Suppressor macrophage (primary cell): ENCODE measurements at regions not wholly inside any gene's neighbourhood (a gene's known extent, or its start where the extent isn't known, plus 50 kb on each side); places are given as distances from the start of the nearest gene placed in this dataset.
"Not testable (repeated sequence)": the region's sequence is repeated elsewhere in the genome, so short reads cannot be mapped to it uniquely, and the experiment has no call there.

Experiments
- DNase-seq, 4 experiments: peaks; one replicate each; pipeline ENCODE4 v3.0.0-alpha.2; 2020 to 2022

GRCh38 chr1:184854036-184854435, 99.4 kb upstream of the EDEM3 start:
- no peak for DNase-seq

DNA sequence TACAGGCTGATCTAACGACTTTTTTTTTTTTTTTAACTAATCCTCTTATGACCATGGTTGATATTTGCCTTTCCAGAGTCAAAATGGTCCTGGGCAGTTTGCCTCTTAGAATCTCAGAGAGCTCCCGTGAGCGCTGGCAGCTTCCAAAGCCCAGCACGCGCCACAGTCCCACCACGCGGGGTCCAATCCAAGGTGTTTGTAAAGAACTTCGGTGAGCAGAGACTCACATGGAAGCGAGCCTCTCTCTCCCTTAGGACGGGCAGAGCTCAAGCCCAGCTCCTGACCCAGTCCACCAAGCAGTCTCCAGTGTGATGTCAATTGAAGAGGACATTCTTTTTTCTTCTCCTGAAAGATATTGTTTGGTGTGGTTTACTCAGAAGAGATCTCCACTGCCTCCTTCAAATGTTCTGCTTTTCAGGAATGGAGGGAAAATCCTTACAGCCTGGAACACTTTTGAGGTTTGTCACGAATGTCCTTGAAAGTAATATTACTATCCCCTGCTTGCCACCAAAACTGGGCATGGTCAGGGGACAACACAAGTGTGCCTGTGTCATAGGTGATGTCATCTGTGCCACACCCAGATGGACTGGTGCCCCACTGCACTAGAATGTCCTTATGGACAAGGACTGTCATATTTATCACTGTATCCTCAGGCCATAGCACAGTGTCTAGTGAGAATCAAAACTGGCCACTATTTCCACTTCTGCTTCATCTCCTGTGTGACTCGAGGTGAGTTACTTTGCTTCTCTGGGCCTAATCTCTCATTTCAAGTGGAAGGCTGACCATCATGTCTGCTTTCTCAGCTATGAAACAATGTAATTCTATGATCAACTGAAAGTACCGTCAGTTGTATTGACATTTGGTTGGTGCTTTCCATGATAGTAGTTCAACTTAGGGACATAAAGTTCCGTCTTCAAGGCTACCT, 97.4 kb upstream of the EDEM3 start:
- no peak for DNase-seq

- no peak for DNase-seq
Measured at GRCh38 chr1:184843732-184844495, 89.3 kb upstream of the EDEM3 start.

GRCh38 chr1:184840596-184840995, 85.9 kb upstream of the EDEM3 start:
- DNase-seq: no peak

- peak; percentile 50 to 74 (median 62) for DNase-seq
Measured at GRCh38 chr1:184838504-184838951, 83.9 kb upstream of the EDEM3 start.

DNA sequence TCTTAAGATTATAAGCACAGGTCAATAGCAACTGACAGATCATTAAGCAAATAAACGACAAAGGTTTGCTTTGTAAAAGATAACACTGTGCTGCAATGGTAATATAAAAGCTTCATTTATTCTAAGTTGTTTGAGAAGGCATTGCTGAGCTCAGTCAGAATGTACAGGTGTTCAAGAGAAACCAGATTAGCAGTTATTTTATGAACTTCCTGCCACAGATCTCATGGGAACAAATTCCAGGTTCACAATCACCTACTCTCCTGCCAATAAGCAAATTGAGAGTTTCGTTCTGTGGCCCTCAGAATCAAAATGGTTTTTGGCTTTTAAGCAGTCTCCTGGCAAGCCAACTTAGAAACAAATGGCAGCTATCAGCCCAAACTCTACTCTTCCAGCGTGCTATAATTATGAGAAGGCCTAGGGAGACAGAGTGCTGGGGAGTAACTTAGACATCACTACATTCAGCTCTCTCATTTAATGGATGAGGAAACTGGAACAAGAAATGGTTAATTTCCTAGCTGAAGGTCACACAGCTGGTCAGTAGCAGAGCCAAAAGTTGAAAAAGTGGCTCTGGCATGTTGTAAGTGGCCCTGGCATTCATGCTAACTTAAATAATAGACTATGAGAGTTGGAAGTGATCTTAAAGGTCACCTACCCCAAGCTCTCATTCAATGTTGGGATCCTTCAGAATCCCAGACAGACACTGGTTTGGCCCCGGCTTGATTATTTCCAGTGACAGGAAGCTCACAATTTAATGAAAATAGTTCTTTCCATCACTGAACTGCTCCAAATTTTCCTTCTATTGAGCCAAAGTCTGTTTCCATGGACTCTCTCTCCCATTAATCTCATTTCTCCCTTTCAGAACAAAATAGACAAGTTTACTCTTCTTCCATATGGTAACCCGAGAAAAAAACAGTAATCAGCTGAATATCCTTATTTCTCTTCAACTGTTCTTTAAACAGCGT, 82.6 kb upstream of the EDEM3 start:
- no peak for DNase-seq

- DNase-seq: no peak
Measured at GRCh38 chr1:184836141-184836540, 81.5 kb upstream of the EDEM3 start.

DNA sequence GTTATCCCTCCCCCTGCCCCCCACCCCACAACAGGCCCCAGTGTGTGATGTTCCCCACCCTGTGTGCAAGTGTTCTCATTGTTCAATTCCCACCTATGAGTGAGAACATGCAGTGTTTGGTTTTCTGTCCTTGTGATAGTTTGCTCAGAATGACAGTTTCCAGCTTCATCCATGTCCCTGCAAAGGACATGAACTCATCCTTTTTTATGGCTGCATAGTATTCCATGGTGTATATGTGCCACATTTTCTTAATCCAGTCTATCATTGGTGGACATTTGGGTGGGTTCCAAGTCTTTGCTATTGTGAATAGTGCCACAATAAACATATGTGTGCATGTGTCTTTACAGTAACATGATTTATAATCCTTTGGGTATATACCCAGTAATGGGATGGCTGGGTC, 79.3 kb upstream of the EDEM3 start:
- not testable (repeated sequence) for DNase-seq

GRCh38 chr1:184832517-184832916, 77.9 kb upstream of the EDEM3 start:
- no peak for DNase-seq

GRCh38 chr1:184829496-184829895, 74.8 kb upstream of the EDEM3 start:
- not testable (repeated sequence) for DNase-seq

DNA sequence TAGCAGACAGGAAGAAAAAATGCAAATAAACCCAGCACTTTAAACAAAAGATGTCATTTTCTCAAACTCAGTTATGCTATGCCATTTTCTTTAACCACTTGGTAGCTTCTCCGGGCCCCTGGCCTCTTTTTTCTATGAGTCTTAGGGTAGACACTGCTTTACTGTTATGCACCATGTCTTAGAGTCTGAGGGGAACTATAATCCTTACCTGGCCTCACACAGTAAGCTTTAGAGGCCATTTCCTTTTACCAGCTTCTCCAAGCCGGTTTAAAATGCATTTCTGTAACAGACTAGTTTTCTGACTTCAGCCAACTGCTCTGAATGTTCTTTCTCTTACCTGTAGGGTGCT, 73.7 kb upstream of the EDEM3 start:
- DNase-seq: no peak

DNA sequence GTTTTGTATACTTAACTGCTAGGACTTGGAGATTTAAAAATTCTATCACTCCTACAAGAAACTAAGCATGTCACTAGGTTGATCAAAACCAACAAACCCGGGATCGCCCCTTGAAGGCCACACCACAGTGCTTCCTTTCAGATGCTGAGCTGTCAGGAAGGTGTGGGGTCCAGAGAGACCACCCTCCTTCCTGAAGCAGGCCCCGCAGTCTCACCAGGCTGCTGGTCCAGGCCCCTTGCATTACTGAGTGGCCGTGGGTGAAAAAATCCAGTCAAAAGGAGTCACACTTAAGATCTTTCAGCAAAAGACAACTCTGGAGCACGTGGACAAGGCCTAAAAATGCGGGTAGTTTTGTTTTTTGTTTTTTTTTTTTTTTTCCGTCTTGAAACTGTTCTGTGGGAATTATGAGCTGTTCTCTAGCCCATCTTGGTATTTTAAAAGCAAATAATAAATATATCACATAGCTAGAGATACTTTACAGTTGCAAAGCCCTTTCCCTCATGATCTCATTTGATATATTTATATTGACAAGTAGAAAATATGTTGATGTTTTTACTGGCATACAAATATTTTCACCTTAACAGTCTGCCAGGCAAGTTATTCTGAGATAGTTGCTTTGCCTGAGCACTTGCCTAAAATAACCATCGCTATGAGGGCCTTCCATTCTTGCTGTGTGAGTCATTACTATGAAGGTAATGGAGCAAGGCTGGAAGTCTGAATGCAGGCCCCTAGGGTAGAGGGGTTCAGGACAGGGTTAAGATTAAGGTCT, 73.1 kb upstream of the EDEM3 start:
- no peak for DNase-seq

DNA sequence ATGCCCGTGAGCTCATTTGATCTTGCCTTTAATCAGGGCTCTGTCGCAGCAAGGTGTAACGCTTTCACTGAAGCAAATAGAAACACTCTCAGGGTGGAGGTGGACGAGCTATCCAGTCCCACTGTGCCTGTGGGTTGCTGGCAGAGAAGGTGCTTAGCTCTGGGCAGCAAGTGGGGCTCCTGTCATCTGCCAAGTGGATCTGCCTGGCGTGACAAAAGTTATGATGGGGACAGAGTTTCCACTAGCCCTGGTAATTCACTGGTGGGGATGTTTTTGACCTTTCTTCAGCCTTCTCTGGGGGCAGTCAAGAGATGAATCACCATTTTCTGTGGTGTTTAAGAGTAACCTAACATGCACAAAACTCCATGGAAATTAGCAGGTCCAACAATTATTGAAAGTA, 71.3 kb upstream of the EDEM3 start:
- no peak for DNase-seq

DNA sequence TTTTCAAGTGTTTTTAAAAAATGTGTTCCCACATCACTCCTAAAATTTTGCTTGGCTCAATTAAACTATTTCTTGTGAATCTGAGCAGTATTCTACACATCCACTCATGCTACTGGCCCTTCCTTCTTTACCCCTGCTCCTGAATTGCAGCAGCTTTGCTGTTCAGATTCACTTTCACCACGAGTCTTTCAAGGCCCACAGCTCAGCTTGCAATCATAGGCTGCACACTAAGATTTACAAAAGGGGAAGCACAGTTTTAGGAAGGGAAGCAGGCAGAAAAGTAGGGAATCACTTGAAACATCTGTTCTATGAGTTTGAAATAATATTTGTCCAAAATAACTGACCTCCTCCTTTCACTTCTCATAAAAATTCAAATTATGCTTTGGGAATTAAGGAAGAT, 70.9 kb upstream of the EDEM3 start:
- peak; percentile 72 to 89 (median 84) for DNase-seq

DNA sequence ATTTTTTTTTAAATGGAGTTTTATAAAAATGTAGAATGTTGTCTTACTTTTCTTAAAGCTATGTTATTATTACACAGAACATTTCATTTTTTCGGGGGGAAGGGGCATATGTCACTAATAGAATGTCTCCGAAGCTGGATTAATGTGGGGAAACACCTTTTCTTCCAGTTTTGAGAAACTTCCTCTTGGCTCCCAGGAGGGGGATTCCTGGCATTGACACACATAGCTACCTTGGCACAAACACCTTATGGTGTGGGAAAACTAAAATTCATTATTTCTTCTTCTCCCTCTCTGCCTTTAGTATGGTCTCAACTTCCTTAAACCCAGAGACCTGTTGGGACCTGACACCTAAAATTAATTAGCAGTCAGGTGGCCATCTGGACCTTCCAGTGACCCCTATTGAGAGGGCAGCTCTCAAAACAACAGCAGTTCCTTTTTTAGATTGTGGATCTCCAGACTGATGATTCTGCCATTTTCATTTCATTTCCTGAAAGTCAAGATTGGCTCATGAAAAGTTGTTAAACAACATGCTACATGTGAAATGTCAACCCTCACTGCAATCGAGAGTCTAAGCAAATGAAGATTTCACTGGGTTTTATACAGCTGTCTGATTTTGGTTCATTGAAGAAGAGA, 70.1 kb upstream of the EDEM3 start:
- DNase-seq: peak; percentile 36 to 79 (median 58)

DNA sequence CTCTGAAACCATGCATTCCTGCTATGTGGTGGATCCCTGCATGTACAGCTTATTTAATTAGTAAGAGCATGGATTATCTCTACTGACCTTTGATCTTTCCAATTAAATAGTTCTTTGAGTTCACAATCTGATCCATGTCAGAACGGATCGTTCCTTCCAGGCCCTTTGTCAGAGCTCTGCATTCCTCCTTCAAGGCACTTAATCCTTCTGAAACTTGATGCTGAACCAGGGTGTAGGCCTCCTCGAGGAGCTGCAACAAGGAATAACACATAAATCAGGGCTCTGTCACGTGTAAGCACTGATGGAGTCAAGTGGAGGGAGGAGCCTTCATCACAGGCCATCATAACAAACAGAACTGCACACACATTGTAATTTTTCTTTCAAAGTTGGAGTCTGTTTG, 68.4 kb upstream of the EDEM3 start:
- no peak for DNase-seq

DNA sequence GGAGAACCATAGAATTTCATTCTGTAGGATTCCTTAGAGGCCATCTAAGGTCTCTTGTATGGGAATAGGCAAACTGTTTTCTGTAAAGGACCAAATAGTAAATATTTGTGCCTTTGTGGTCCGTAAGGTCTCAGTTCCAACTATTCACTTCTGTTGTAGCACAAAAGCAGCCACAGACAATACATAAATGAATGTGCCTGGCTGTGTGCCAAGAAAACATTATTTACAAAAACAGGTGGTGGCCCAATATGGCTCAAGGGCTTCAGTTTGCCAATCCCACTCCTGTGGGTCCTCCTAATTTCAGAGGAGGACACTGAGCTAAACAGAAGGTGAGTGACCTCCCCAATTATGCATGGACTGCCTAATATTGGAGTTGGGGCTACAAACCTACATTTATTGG, 67.6 kb upstream of the EDEM3 start:
- DNase-seq: no peak

- DNase-seq: no peak
Measured at GRCh38 chr1:184821658-184822057, 67.0 kb upstream of the EDEM3 start.

- DNase-seq: no peak
Measured at GRCh38 chr1:184820956-184821355, 66.3 kb upstream of the EDEM3 start.

DNA sequence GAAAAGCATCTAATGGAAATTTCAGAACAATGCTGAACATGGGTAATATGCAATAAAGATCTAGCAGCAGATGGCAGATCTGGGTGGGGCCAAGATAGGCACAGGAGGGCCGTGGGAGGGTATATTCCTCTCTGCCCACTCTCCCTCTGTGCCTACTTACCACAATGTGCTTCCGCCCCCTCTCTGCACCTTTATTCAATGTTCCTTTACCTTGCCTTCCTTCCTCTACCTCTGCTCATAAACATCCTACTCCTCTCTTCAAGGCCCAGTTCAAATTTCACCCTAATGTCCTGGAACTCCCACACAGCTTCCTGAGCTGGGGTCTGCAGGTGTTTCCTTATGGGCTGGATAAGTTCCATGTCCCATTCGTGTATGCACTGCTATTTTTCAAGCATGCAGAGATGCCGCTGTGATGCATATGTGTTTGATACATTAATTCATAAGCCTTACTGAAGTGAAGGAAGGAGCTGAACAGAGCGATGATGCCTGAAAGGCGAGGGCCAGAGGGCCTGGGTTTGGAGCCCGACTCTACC, 65.6 kb upstream of the EDEM3 start:
- DNase-seq: no peak

DNA sequence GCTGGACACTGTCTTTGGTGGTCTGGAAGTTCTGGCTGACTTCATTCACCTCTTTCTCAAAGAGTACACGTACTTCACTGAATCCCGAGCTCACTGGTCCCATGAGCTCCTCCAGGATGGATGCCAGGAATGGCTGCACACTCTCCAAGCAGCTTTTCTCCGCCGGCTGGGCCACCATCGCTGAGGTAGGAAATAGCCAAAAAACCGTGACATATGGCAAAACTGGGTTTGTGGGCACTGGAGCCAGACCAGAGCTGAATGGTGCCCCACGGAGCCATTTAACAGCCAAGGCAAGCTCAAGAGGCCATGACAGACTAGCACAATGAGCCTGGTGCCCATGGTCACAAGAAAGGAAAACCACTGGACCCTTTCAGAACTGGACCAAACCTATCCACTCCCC, 64.0 kb upstream of the EDEM3 start:
- no peak for DNase-seq
